H1 (cell line): ENCODE measurements at regions not wholly inside any gene's neighbourhood (a gene's known extent, or its start where the extent isn't known, plus 50 kb on each side); places are given as distances from the start of the nearest gene placed in this dataset.

Source experiments
- CTCF ChIA-PET: fragments of 300-600 bp; sonication (Branson Sonifier 250); formaldehyde crosslinking; loops from one replicate; lab custom pipeline; 2021; ENCODE audit not compliant: partially characterized antibody; lab: Charles Lee
- POLR2A ChIA-PET: fragments of 300-600 bp; sonication (Branson Sonifier 250); formaldehyde crosslinking; loops from one replicate; lab custom pipeline; 2021; ENCODE audit warnings: inconsistent platforms; ENCODE audit not compliant: partially characterized antibody; lab: Charles Lee
- DNase-seq, 2 experiments: peaks; one replicate each; pipeline versions ENCODE4 v3.0.0 to v3.0.0-alpha.2; 2010 to 2022; ENCODE audit warnings: low spot score in 2 of 2, low read depth in 1 of 2, mixed read lengths in 1 of 2
- FAIRE-seq: peaks from 2 replicates; lab custom pipeline; 2011; peaks lifted over from hg19 to GRCh38; lab: Jason Lieb, UNC
- H2AFZ ChIP-seq: 2 replicates; pipeline ENCODE4 v1.8.1; 2012; ENCODE audit warnings: low read length, inconsistent platforms
- H2AK5ac ChIP-seq: 2 replicates; pipeline ENCODE4 v1.6.1; 2013; ENCODE audit warnings: low read depth, low read length
- H2BK120ac ChIP-seq: replicated peaks from 2 replicates; pipeline ENCODE3; 2013; ENCODE audit warnings: low read depth, low read length, inconsistent platforms
- H2BK12ac ChIP-seq: 2 replicates; pipeline ENCODE4 v1.6.1; 2013; ENCODE audit warnings: low read depth, low read length
- H2BK15ac ChIP-seq: 2 replicates; pipeline ENCODE4 v1.6.1; 2013; ENCODE audit warnings: low read length
- H2BK20ac ChIP-seq: 2 replicates; pipeline ENCODE4 v1.6.1; 2013; ENCODE audit warnings: low read length
- H2BK5ac ChIP-seq: 2 replicates; pipeline ENCODE4 v1.6.1; 2013; ENCODE audit warnings: low read depth, low read length
- H3K14ac ChIP-seq: 2 replicates; pipeline ENCODE4 v1.6.1; 2013; ENCODE audit warnings: inconsistent platforms; ENCODE audit not compliant: insufficient read length
- H3K18ac ChIP-seq: 2 replicates; pipeline ENCODE4 v1.6.1; 2013; ENCODE audit warnings: low read length; ENCODE audit errors: extremely low read depth
- H3K23ac ChIP-seq: 2 replicates; pipeline ENCODE4 v1.6.1; 2013; ENCODE audit warnings: inconsistent platforms; ENCODE audit not compliant: insufficient read length
- H3K23me2 ChIP-seq: 2 replicates; pipeline ENCODE4 v1.6.1; 2013; ENCODE audit warnings: low read depth, low read length
- H3K27ac ChIP-seq: 2 replicates; pipeline ENCODE4 v1.6.1; 2011; ENCODE audit warnings: low read depth, low read length, inconsistent platforms
- H3K27me3 ChIP-seq, 4 experiments: replicated peaks in 1 of 4; 1 replicate in 1 of 4; 2 replicates in 3 of 4; pipeline versions ENCODE4 v1.6.1 to v1.8.1; 2011 to 2013; ENCODE audit warnings: low read length in 3 of 4, mild to moderate bottlenecking in 3 of 4, inconsistent platforms in 2 of 4, mixed read lengths in 2 of 4, moderate library complexity in 1 of 4; ENCODE audit not compliant: control insufficient read depth in 3 of 4, insufficient read depth in 3 of 4; ENCODE audit errors: extremely low read depth in 1 of 4
- H3K36me3 ChIP-seq, 4 experiments: 2 replicates each; pipeline versions ENCODE4 v1.6.1 to v1.8.1; 2011 to 2013; ENCODE audit warnings: mild to moderate bottlenecking in 4 of 4, low read length in 3 of 4, moderate library complexity in 2 of 4, control low read depth in 1 of 4, inconsistent platforms in 1 of 4; ENCODE audit not compliant: insufficient read depth in 4 of 4, control insufficient read depth in 2 of 4
- H3K4ac ChIP-seq: replicated peaks from 2 replicates; pipeline ENCODE3; 2013; ENCODE audit warnings: low read length, low read depth, mixed read lengths, inconsistent platforms; ENCODE audit not compliant: insufficient read length
- H3K4me1 ChIP-seq, 4 experiments: replicated peaks in 1 of 4; 1 replicate in 1 of 4; 2 replicates in 3 of 4; pipeline versions ENCODE4 v1.6.1 to v1.8.1; 2011 to 2013; ENCODE audit warnings: low read length in 3 of 4, inconsistent platforms in 2 of 4, mixed read lengths in 1 of 4; ENCODE audit not compliant: insufficient read depth in 4 of 4, control insufficient read depth in 3 of 4
- H3K4me2 ChIP-seq, 2 experiments: 2 replicates each; pipeline versions ENCODE4 v1.6.1 to v1.8.1; 2011 to 2013; ENCODE audit warnings: low read depth in 2 of 2, low read length in 2 of 2, control low read depth in 1 of 2, inconsistent platforms in 1 of 2, mild to moderate bottlenecking in 1 of 2; ENCODE audit not compliant: insufficient read depth in 1 of 2
- H3K4me3 ChIP-seq, 4 experiments: fragments of 200-600, 300-600 bp in 1 of 4; sonication (generic), shearing (Covaris generic), sonication (Bioruptor Twin) in 1 of 4; 2 replicates each; pipeline versions ENCODE4 v1.5.1 to v1.8.1; 2011 to 2016; ENCODE audit warnings: low read length in 4 of 4, low read depth in 3 of 4, control low read depth in 2 of 4, inconsistent platforms in 2 of 4, mild to moderate bottlenecking in 2 of 4, mixed read lengths in 1 of 4, moderate library complexity in 1 of 4; ENCODE audit not compliant: insufficient read depth in 2 of 4; ENCODE audit errors: extremely low read depth in 1 of 4
- H3K56ac ChIP-seq: replicated peaks from 2 replicates; pipeline ENCODE3; 2013; ENCODE audit warnings: low read depth, mild to moderate bottlenecking, mixed read lengths, low read length, inconsistent platforms; ENCODE audit not compliant: insufficient read length
- H3K79me1 ChIP-seq: 2 replicates; pipeline ENCODE4 v1.6.1; 2013; ENCODE audit warnings: low read depth, low read length, control low read depth
- H3K79me2 ChIP-seq, 2 experiments: 2 replicates each; pipeline versions ENCODE4 v1.6.1 to v1.8.1; 2012 to 2013; ENCODE audit warnings: low read length in 2 of 2, mild to moderate bottlenecking in 2 of 2, inconsistent platforms in 1 of 2; ENCODE audit not compliant: insufficient read depth in 2 of 2, control insufficient read depth in 1 of 2
- H3K9ac ChIP-seq, 4 experiments: replicated peaks in 1 of 4; 1 replicate in 1 of 4; 2 replicates in 3 of 4; pipeline versions ENCODE4 v1.6.1 to v1.8.1; 2011 to 2013; ENCODE audit warnings: low read depth in 3 of 4, low read length in 3 of 4, control low read depth in 2 of 4, mild to moderate bottlenecking in 2 of 4, moderate library complexity in 2 of 4, inconsistent platforms in 1 of 4; ENCODE audit errors: extremely low read depth in 1 of 4
- H3K9me3 ChIP-seq, 2 experiments: 2 replicates each; pipeline versions ENCODE4 v1.6.1 to v1.8.1; 2012 to 2013; ENCODE audit warnings: mild to moderate bottlenecking in 2 of 2, moderate library complexity in 2 of 2, control low read depth in 1 of 2, inconsistent platforms in 1 of 2, low read depth in 1 of 2, low read length in 1 of 2, mixed read lengths in 1 of 2; ENCODE audit not compliant: insufficient read depth in 2 of 2
- H4K20me1 ChIP-seq, 2 experiments: replicated peaks in 1 of 2; 2 replicates each; pipeline versions ENCODE3 to v1.8.1; 2011 to 2013; ENCODE audit warnings: inconsistent platforms in 2 of 2, low read length in 2 of 2, mild to moderate bottlenecking in 1 of 2; ENCODE audit not compliant: insufficient read depth in 2 of 2, control insufficient read depth in 1 of 2
- H4K5ac ChIP-seq: 2 replicates; pipeline ENCODE4 v1.6.1; 2013; ENCODE audit warnings: low read length, low read depth, mixed read lengths, inconsistent platforms; ENCODE audit not compliant: insufficient read length
- H4K8ac ChIP-seq: 2 replicates; pipeline ENCODE4 v1.8.0; 2013; ENCODE audit warnings: mild to moderate bottlenecking, moderate library complexity, low read length, inconsistent platforms; ENCODE audit not compliant: insufficient read depth; ENCODE audit errors: extremely low read depth
- H4K91ac ChIP-seq: replicated peaks from 2 replicates; pipeline ENCODE3; 2013; ENCODE audit warnings: low read length, mixed read lengths, inconsistent platforms; ENCODE audit not compliant: insufficient read length
- FOSL1 ChIP-seq: IDR thresholded peaks from 2 replicates; pipeline ENCODE4 v1.6.1; 2011; ENCODE audit warnings: mild to moderate bottlenecking, low read depth, low read length, moderate library complexity; ENCODE audit not compliant: insufficient read depth
- MAFK ChIP-seq: IDR thresholded peaks from 2 replicates; pipeline ENCODE4 v1.6.1; 2012; ENCODE audit warnings: low read depth, mild to moderate bottlenecking, improper control_type of control experiment, low read length
- WGBS, 2 experiments: shearing (Covaris generic) in 1 of 2; methylation state at CpG; one replicate each; pipeline versions ENCODE4 v1.1.6 to v1.1.7; 2013 to 2015; ENCODE audit warnings: low lambda C conversion rate in 2 of 2, mixed read lengths in 2 of 2, inconsistent platforms in 1 of 2, low coverage in 1 of 2, missing lambda C conversion rate in 1 of 2; ENCODE audit not compliant: insufficient replicate concordance in 2 of 2, insufficient coverage in 1 of 2, insufficient read length in 1 of 2; ENCODE audit errors: extremely low coverage in 1 of 2, missing lambda C conversion rate in 1 of 2; 5-methylcytosine and 5-hydroxymethylcytosine counted together

DNA sequence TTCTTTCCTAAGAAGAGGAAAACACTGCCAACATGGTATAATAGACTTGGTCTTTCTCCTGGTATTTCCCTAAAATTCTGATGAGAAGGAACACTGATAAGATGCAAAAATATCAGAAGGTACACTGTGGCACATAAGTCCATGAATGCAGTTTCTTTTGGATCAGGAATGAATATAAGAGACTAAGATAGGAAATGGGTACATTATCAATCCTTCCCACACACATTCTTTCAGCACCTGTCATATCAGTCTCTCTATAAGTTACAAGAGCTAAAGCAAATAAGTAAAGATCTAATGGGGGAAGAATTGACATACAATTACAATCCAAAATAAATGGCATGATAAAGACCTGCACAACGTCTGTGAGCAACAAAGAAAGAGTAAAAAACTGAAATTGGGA, 1101.0 kb downstream of the ROBO2 start:
- POLR2A ChIA-PET: no interaction called here
- CTCF ChIA-PET: interaction anchor here (0.7 to 1.6 kb wide), 3 partner anchors 9 to 495 kb away, joined by 3 to 4 read pairs (median 4); no protein-coding TSS in a partner anchor

More for the DNA sequence above, 1101.0 kb downstream of the ROBO2 start:
- H4K20me1 ChIP-seq: no peaks in the 10 kb centered on the region
- TF ChIP-seq FOSL1 (no peak), MAFK (no peak)
- H3K56ac ChIP-seq: no peak overlapping the region
- H3K79me2 ChIP-seq: no peaks in the 10 kb centered on the region
- H2BK120ac ChIP-seq: no peak overlapping the region
- H2BK20ac ChIP-seq: no peak overlapping the region
- H2BK5ac ChIP-seq: no peak overlapping the region
- H3K4me3 ChIP-seq: no peak overlapping the region
- H3K4me1 ChIP-seq: no peaks in the 10 kb centered on the region
- DNase-seq (no peak), FAIRE-seq (no peak)
- no peak overlapping the region for H2AFZ ChIP-seq
- no peak overlapping the region for H4K8ac ChIP-seq
- no peak overlapping the region for H2BK15ac ChIP-seq
- H3K14ac ChIP-seq: no peak overlapping the region
- no peaks in the 10 kb centered on the region for H3K27me3 ChIP-seq
- no peak overlapping the region for H4K91ac ChIP-seq
- no peak overlapping the region for H3K4ac ChIP-seq
- no peak overlapping the region for H2BK12ac ChIP-seq
- no peak overlapping the region for H3K23ac ChIP-seq
- no peaks in the 10 kb centered on the region for H3K79me1 ChIP-seq
- no peak overlapping the region for H3K9ac ChIP-seq
- H3K23me2 ChIP-seq: no peaks in the 10 kb centered on the region
- no peaks in the 10 kb centered on the region for H3K9me3 ChIP-seq
- no peak overlapping the region for H4K5ac ChIP-seq
- H3K36me3 ChIP-seq: no peaks in the 10 kb centered on the region
- no peak overlapping the region for H3K4me2 ChIP-seq
- 83% methylated on average over 1 of the region's 1 CpG; no CpG with 5 or more reads in 1 of the 2 experiments for WGBS, 2 experiments
- H3K27ac ChIP-seq: no peak overlapping the region
- no peak overlapping the region for H2AK5ac ChIP-seq
- no peak overlapping the region for H3K18ac ChIP-seq
